ENCODE measurements at regions not wholly inside any gene's neighbourhood (a gene's known extent, or its start where the extent isn't known, plus 50 kb on each side); places are given as distances from the start of the nearest gene placed in this dataset.
"Not testable (repeated sequence)": the region's sequence is repeated elsewhere in the genome, so short reads cannot be mapped to it uniquely, and the experiment has no call there.

DNA sequence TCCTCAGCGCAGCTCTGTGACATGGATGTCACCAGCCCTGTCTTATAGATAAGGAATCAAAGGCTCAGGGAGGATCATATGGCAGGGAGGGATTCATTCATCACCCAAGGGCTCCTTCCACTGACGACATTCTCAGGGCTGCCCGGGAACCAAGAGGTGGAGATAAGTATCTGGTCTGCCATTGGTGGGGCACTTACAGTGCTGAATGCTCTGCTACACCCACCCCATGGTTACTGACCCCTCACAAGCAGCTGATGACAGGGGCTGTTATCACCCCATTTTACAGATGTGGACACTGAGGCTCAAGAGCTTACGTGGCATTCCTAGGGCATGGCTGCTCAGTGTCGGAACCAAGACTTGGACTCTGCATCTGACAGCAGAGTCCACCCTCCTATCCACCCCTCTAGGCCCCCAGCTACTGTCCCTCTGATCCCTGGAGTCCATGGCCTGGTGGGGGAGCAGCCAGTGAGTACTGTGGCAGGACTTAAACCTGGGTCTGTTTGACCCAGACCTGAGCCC, 155.1 kb downstream of the PTPRU start:
- Histone ChIP-seq H3K27me3 (ENCODE audit: low read depth, low read length) (no peaks in the 10 kb centered on the region), H3K36me3 (ENCODE audit: control insufficient read depth in 1 of 2, insufficient read depth in 2 of 2, low read length in 2 of 2) (no peaks in the 10 kb centered on the region), H3K27ac (ENCODE audit: low read length) (no peak overlapping the region), H3K9me3 (ENCODE audit: control insufficient read depth in 1 of 2, low read length in 2 of 2) (no peaks in the 10 kb centered on the region), H3K4me1 (ENCODE audit: control insufficient read depth in 1 of 2, insufficient read depth in 2 of 2, low read length in 2 of 2) (no peaks in the 10 kb centered on the region), H3K4me3 (ENCODE audit: low read depth in 1 of 2, low read length in 2 of 2) (no peak overlapping the region)

DNA sequence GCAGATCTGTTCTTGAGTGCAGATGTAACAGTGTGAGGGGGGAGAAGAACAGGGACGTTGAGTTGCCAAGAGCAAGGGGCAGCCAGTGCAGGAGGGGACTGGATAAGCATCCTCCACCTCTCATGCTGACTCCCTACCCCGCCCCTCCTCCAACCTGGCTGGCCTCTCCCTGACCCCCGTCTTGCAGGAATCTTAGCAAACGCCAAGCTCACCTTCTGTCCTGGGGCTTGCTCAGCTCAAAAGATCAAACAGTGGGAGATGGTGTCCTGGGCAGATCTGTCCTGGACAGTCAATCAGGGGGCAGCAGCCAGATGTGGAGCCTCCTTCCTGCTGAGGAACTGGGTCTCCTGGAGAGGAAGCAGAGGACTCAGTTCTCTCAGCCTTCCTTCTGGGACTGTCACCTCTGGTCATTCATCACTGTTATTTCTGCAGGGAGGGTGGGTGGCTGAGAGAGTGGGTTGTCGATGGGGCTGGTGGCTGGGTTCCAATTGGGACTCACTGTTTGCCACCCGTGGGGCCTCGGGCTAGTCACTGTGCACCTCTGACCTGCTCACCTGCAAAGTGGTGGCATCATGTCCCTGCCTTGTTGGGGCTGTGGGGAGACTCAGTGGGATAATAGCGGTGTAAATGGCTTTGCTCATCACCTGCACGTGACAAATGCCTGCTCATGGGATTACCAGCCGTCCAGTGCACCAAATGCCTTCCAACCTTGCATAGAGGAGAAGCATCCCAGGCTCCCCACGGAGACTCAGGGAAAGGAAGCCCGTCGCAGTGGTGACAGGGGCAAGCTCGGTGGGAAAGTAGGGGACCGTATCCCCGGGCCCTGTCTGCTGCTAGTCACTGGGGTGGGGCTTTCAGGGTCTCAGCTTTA, 154.4 kb downstream of the PTPRU start:
- Histone ChIP-seq H3K9me3 (ENCODE audit: control insufficient read depth in 1 of 2, low read length in 2 of 2) (no peaks in the 10 kb centered on the region), H3K27ac (ENCODE audit: low read length) (no peak overlapping the region), H3K36me3 (ENCODE audit: control insufficient read depth in 1 of 2, insufficient read depth in 2 of 2, low read length in 2 of 2) (no peaks in the 10 kb centered on the region), H3K4me3 (ENCODE audit: low read depth in 1 of 2, low read length in 2 of 2) (no peak overlapping the region), H3K27me3 (ENCODE audit: low read depth, low read length) (peaks cover 5% of the 10 kb centered on the region), H3K4me1 (ENCODE audit: control insufficient read depth in 1 of 2, insufficient read depth in 2 of 2, low read length in 2 of 2) (no peaks in the 10 kb centered on the region)

DNA sequence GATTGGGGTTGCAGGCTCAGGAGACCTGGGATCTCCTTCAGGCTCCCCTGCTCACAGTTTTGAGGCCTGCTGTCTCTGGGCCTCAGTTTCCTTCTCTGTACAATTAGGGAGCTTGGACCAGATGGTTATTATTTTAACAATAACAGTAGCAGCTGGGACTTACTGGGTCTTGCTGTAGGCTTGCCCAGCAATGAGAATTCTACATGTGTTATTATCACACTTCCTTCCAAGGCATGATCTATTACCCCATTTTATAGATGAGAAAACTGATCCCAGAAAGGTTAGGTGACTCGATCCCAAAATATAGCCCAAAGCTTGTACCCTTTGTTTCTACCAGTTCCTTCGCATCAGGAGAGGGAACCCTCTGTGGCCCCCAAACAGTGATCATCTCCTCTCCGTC, 153.8 kb downstream of the PTPRU start:
- Histone ChIP-seq H3K27me3 (ENCODE audit: low read depth, low read length) (peaks cover 5% of the 10 kb centered on the region), H3K27ac (ENCODE audit: low read length) (no peak overlapping the region), H3K9me3 (ENCODE audit: control insufficient read depth in 1 of 2, low read length in 2 of 2) (no peaks in the 10 kb centered on the region), H3K36me3 (ENCODE audit: control insufficient read depth in 1 of 2, insufficient read depth in 2 of 2, low read length in 2 of 2) (no peaks in the 10 kb centered on the region), H3K4me3 (ENCODE audit: low read depth in 1 of 2, low read length in 2 of 2) (no peak overlapping the region), H3K4me1 (ENCODE audit: control insufficient read depth in 1 of 2, insufficient read depth in 2 of 2, low read length in 2 of 2) (no peaks in the 10 kb centered on the region)

DNA sequence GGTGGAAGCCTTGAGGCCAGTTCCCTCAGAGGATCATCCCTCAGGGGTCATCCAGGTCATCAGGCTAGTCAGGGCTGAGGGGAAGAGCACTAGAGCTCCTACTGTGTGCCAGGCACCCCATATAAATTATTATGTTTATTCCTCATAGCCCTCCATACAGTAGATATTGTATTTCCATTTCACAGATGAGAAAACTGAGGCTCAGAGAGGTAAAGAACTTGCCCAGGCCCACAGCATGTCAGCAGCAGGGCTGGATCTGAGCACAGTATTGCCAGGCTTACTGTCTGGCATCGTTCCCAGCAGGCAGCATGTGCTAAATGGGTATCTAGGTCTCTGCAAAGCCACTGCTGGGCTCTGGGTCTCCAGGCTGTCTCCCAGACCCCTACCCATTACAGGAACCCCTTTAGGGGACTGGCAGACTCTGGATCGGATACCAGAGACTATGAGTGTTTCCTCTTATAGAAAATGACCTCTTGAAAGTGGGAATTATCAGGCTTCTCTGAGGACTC, 153.3 kb downstream of the PTPRU start:
- no peak overlapping the region for H3K4me3 ChIP-seq (ENCODE audit: low read depth in 1 of 2, low read length in 2 of 2)
- peaks cover 9% of the 10 kb centered on the region for H3K27me3 ChIP-seq (ENCODE audit: low read depth, low read length)

DNA sequence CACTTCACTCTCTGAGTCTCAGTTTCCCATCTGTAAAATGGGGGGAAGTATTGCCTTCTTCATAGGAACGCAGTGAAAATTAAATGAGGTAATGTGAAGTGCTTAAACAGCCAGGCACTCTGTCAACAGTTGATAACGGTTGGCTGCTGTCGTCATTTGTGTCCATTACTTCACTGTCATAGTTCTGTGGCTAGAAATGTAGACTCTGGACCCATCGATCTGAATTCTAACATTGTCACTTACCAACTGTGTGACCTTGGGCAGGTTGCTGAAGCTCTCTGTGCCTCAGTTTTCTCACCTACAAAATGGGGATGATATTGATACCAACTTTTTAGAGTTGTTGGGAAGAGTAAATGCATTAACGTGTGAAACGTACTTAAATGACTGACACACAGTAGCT, 152.6 kb downstream of the PTPRU start:
- no peaks in the 10 kb centered on the region for H3K36me3 ChIP-seq (ENCODE audit: control insufficient read depth in 1 of 2, insufficient read depth in 2 of 2, low read length in 2 of 2)
- peaks cover 9% of the 10 kb centered on the region for H3K27me3 ChIP-seq (ENCODE audit: low read depth, low read length)
- no peak overlapping the region for H3K27ac ChIP-seq (ENCODE audit: low read length)
- no peaks in the 10 kb centered on the region for H3K9me3 ChIP-seq (ENCODE audit: control insufficient read depth in 1 of 2, low read length in 2 of 2)
- H3K4me3 ChIP-seq (ENCODE audit: low read depth in 1 of 2, low read length in 2 of 2) = no peak overlapping the region
- no peaks in the 10 kb centered on the region for H3K4me1 ChIP-seq (ENCODE audit: control insufficient read depth in 1 of 2, insufficient read depth in 2 of 2, low read length in 2 of 2)

More for the DNA sequence above, 153.3 kb downstream of the PTPRU start:
- Histone ChIP-seq H3K9me3 (ENCODE audit: control insufficient read depth in 1 of 2, low read length in 2 of 2) (no peaks in the 10 kb centered on the region), H3K27ac (ENCODE audit: low read length) (no peak overlapping the region), H3K36me3 (ENCODE audit: control insufficient read depth in 1 of 2, insufficient read depth in 2 of 2, low read length in 2 of 2) (no peaks in the 10 kb centered on the region), H3K4me1 (ENCODE audit: control insufficient read depth in 1 of 2, insufficient read depth in 2 of 2, low read length in 2 of 2) (no peaks in the 10 kb centered on the region)

DNA sequence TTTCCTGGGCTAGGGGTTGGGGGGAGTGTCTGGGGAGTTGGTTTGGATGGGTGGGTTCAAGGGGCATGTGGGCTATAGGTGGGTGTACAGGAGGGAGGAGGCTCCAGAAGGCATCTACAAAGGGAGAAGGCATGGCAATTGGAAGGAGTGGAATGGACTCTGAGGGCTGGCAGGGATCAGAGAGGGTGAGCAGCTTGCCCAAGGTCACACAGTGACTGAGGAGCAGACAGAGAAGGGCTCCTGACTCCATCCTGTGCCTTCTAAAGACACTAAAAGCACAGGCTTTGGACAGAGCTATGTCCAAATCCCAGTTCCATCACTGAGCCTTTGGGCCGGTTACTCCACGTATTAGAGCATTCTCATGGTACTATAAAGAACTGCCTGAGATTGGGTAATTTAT, 151.8 kb downstream of the PTPRU start:
- Histone ChIP-seq H3K36me3 (ENCODE audit: control insufficient read depth in 1 of 2, insufficient read depth in 2 of 2, low read length in 2 of 2) (no peaks in the 10 kb centered on the region), H3K4me3 (ENCODE audit: low read depth in 1 of 2, low read length in 2 of 2) (no peak overlapping the region), H3K9me3 (ENCODE audit: control insufficient read depth in 1 of 2, low read length in 2 of 2) (no peaks in the 10 kb centered on the region), H3K27me3 (ENCODE audit: low read depth, low read length) (peaks cover 9% of the 10 kb centered on the region), H3K4me1 (ENCODE audit: control insufficient read depth in 1 of 2, insufficient read depth in 2 of 2, low read length in 2 of 2) (no peaks in the 10 kb centered on the region), H3K27ac (ENCODE audit: low read length) (no peak overlapping the region)

DNA sequence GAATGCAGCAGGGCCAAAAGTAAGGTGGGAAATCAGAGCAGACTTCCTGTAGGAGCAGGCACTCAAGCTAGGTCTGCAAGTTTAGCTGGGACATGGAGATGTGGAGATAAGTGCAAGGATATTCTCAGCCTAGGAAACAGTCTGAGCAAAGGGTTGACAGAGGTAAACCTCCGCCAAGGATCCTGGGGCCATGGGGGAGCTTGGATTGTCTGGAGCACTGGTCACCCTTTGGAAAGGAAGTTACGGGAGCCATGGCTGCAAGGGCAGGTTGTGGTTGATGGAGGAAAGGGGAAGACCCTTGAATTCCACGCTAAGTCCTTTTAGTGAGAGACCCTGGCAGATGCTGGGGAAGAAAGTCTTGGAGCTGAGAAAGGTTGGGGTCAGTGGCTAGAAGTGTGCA, 150.9 kb downstream of the PTPRU start:
- peaks cover 9% of the 10 kb centered on the region for H3K27me3 ChIP-seq (ENCODE audit: low read depth, low read length)
- no peak overlapping the region for H3K4me3 ChIP-seq (ENCODE audit: low read depth in 1 of 2, low read length in 2 of 2)
- no peak overlapping the region for H3K27ac ChIP-seq (ENCODE audit: low read length)
- H3K9me3 ChIP-seq (ENCODE audit: control insufficient read depth in 1 of 2, low read length in 2 of 2) = no peaks in the 10 kb centered on the region
- no peaks in the 10 kb centered on the region for H3K4me1 ChIP-seq (ENCODE audit: control insufficient read depth in 1 of 2, insufficient read depth in 2 of 2, low read length in 2 of 2)
- H3K36me3 ChIP-seq (ENCODE audit: control insufficient read depth in 1 of 2, insufficient read depth in 2 of 2, low read length in 2 of 2) = no peaks in the 10 kb centered on the region

DNA sequence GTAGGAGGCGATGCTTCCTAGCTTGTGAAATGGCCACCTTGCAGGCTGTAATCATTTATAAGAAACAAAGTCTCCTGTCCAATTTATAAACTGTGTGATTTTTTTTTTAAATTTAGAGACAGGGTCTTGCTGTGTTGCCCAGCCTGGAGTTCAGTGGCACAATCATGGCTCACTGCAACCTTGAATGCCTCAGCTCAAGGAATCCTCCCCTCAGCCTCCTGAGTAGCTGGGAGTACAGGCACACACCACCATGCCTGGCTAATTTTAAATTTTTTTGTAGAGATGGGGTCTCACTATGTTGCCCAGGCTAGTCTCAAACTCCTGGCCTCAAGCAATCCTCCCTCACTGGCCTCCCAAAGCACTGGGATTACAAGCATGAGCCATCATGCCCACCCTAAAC, 150.1 kb downstream of the PTPRU start:
- not testable (repeated sequence) for H3K27ac ChIP-seq (ENCODE audit: low read length); H3K4me3 ChIP-seq (ENCODE audit: low read depth in 1 of 2, low read length in 2 of 2); H3K27me3 ChIP-seq (ENCODE audit: low read depth, low read length); H3K36me3 ChIP-seq (ENCODE audit: control insufficient read depth in 1 of 2, insufficient read depth in 2 of 2, low read length in 2 of 2); H3K4me1 ChIP-seq (ENCODE audit: control insufficient read depth in 1 of 2, insufficient read depth in 2 of 2, low read length in 2 of 2); H3K9me3 ChIP-seq (ENCODE audit: control insufficient read depth in 1 of 2, low read length in 2 of 2)

DNA sequence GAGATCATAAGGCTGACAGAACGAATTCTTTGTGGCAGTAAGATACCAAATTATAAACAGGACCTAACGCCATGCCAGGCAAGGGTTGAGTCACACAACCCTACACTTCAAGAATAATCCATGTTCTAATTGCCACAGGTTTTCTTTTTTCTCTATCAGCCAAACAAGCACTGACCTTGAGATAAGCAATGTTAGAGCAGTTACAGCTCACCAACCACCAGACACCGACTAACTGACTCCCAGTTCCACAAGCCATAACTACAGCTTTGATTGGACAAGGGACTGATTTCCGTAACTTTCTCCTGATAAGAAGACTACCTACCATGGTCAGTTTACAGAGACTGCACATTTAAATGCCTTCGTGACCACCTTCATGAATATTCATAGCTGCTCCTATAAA, 149.6 kb downstream of the PTPRU start:
- H3K27me3 ChIP-seq (ENCODE audit: low read depth, low read length) = peaks cover 9% of the 10 kb centered on the region
- H3K9me3 ChIP-seq (ENCODE audit: control insufficient read depth in 1 of 2, low read length in 2 of 2) = no peaks in the 10 kb centered on the region
- H3K27ac ChIP-seq (ENCODE audit: low read length) = no peak overlapping the region
- no peaks in the 10 kb centered on the region for H3K36me3 ChIP-seq (ENCODE audit: control insufficient read depth in 1 of 2, insufficient read depth in 2 of 2, low read length in 2 of 2)
- H3K4me3 ChIP-seq (ENCODE audit: low read depth in 1 of 2, low read length in 2 of 2) = no peak overlapping the region
- H3K4me1 ChIP-seq (ENCODE audit: control insufficient read depth in 1 of 2, insufficient read depth in 2 of 2, low read length in 2 of 2) = no peaks in the 10 kb centered on the region

DNA sequence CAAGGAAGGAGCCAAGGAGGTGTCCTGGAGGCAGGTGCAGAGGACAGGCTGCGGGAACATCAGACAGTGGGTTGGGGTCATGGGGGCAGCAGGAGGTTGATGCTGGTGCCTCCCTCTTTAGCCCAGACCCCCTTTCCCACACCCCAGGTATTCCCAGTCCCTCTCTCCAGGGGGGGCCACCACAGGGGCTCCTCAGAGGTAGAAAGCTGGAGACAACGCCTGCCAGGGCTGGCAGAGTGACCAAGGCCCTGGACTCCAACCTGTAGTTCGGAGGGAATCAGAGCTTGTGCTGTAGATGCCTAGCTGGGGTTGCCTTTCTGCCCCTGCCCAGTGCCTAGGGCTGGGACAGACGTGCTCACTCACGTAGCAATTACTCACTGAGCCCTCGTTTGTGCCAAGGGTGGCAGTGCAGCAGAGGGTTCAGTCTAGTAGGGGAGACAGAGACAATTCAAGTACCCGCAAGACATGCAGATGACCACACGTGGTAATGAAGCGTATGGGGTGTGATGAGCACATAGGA, 148.2 kb downstream of the PTPRU start:
- H3K4me3 ChIP-seq (ENCODE audit: low read depth in 1 of 2, low read length in 2 of 2) = no peak overlapping the region
- peaks cover 9% of the 10 kb centered on the region for H3K27me3 ChIP-seq (ENCODE audit: low read depth, low read length)
- peaks cover 5 to 10% of the 10 kb centered on the region in 2 donors for H3K9me3 ChIP-seq (ENCODE audit: control insufficient read depth in 1 of 2, low read length in 2 of 2)
- no peak overlapping the region for H3K27ac ChIP-seq (ENCODE audit: low read length)
- no peaks in the 10 kb centered on the region for H3K4me1 ChIP-seq (ENCODE audit: control insufficient read depth in 1 of 2, insufficient read depth in 2 of 2, low read length in 2 of 2)
- H3K36me3 ChIP-seq (ENCODE audit: control insufficient read depth in 1 of 2, insufficient read depth in 2 of 2, low read length in 2 of 2) = no peaks in the 10 kb centered on the region

DNA sequence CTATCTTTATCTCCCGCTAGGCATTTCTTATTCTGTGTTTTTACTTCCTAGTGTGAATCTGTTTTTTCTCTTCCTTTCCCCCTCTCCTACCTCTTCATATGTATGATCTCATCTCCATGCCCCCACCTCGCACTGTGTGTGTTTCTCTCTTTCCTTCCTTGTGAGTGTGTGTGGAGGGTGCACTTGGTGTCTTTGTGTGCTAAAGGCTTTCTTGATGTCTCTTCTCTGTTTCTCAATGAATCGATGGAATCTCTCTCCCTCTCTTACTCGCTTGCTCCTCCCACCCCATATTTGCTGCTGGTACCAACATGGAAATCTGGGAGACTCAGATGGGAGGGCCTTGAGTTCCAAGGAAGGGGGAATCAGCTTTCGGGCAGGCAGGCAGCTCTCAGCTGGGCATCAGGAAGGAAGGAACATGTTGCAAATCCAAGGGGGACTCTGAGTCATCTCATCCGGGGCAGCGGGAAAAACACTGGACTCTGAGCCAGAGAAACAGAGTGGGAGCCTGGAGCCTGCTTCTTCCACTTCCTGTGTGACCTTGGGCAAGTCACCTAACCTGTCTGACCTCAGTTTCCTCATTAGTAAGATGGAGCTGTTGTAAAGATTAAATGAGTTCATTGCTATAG, 147.5 kb downstream of the PTPRU start:
- Histone ChIP-seq H3K27ac (ENCODE audit: low read length) (no peak overlapping the region), H3K4me1 (ENCODE audit: control insufficient read depth in 1 of 2, insufficient read depth in 2 of 2, low read length in 2 of 2) (no peaks in the 10 kb centered on the region), H3K36me3 (ENCODE audit: control insufficient read depth in 1 of 2, insufficient read depth in 2 of 2, low read length in 2 of 2) (no peaks in the 10 kb centered on the region), H3K27me3 (ENCODE audit: low read depth, low read length) (peaks cover 9% of the 10 kb centered on the region), H3K9me3 (ENCODE audit: control insufficient read depth in 1 of 2, low read length in 2 of 2) (peaks cover 12 to 14% of the 10 kb centered on the region in 2 donors), H3K4me3 (ENCODE audit: low read depth in 1 of 2, low read length in 2 of 2) (no peak overlapping the region)
